ENCODE measurements at regions not wholly inside any gene's neighbourhood (a gene's known extent, or its start where the extent isn't known, plus 50 kb on each side); places are given as distances from the start of the nearest gene placed in this dataset.
"Not testable (repeated sequence)": the region's sequence is repeated elsewhere in the genome, so short reads cannot be mapped to it uniquely, and the experiment has no call there.

GRCh38 chr3:84727616-84728015, 231.2 kb upstream of the CADM2 start:
- Mint-ChIP-seq H3K4me1 (no peaks in the 10 kb centered on the region), H3K36me3 (no peaks in the 10 kb centered on the region), H3K27ac (no peak overlapping the region), H3K4me3 (no peak overlapping the region), H3K27me3 (no peaks in the 10 kb centered on the region), H3K9me3 (peaks cover 1 to 9% (median 3%) of the 10 kb centered on the region in 3 donors)

- H3K36me3 Mint-ChIP-seq, H3K27me3 Mint-ChIP-seq, H3K4me1 Mint-ChIP-seq, H3K4me3 Mint-ChIP-seq, H3K27ac Mint-ChIP-seq, H3K9me3 Mint-ChIP-seq: not testable (repeated sequence)
These were observed 224.1 kb upstream of the CADM2 start for GRCh38 chr3:84734731-84735130.

- H3K36me3 Mint-ChIP-seq = no peaks in the 10 kb centered on the region
- H3K27ac Mint-ChIP-seq = no peak overlapping the region
- peaks cover 0 to 5% (median 3%) of the 10 kb centered on the region in 3 donors for H3K9me3 Mint-ChIP-seq
- H3K4me3 Mint-ChIP-seq = peak overlapping the region in 1 of 4 donors; percentile 27
- no peaks in the 10 kb centered on the region for H3K27me3 Mint-ChIP-seq
- peaks cover 0 to 4% (median 4%) of the 10 kb centered on the region in 3 donors for H3K4me1 Mint-ChIP-seq
These were observed 220.7 kb upstream of the CADM2 start for GRCh38 chr3:84738086-84738485.

- Mint-ChIP-seq H3K27ac (no peak overlapping the region), H3K9me3 (peaks cover 0 to 3% (median 0%) of the 10 kb centered on the region in 3 donors), H3K4me1 (no peaks in the 10 kb centered on the region), H3K4me3 (no peak overlapping the region), H3K27me3 (no peaks in the 10 kb centered on the region), H3K36me3 (no peaks in the 10 kb centered on the region)
These were observed 215.8 kb upstream of the CADM2 start for GRCh38 chr3:84742915-84743425.

GRCh38 chr3:84744130-84744529, 214.7 kb upstream of the CADM2 start:
- Mint-ChIP-seq H3K4me3 (no peak overlapping the region), H3K9me3 (peaks cover 0 to 3% (median 0%) of the 10 kb centered on the region in 3 donors), H3K27me3 (no peaks in the 10 kb centered on the region), H3K36me3 (no peaks in the 10 kb centered on the region), H3K27ac (no peak overlapping the region), H3K4me1 (no peaks in the 10 kb centered on the region)

GRCh38 chr3:84755860-84756259, 202.9 kb upstream of the CADM2 start:
- Mint-ChIP-seq H3K4me3 (no peak overlapping the region), H3K4me1 (no peaks in the 10 kb centered on the region), H3K36me3 (no peaks in the 10 kb centered on the region), H3K9me3 (peaks cover 3 to 12% (median 9%) of the 10 kb centered on the region in 3 donors), H3K27ac (no peak overlapping the region), H3K27me3 (no peaks in the 10 kb centered on the region)

GRCh38 chr3:84759361-84759760, 199.4 kb upstream of the CADM2 start:
- no peak overlapping the region for H3K27ac Mint-ChIP-seq
- H3K36me3 Mint-ChIP-seq = no peaks in the 10 kb centered on the region
- H3K4me3 Mint-ChIP-seq = peak overlapping the region in 1 of 4 donors; percentile 39
- H3K4me1 Mint-ChIP-seq = no peaks in the 10 kb centered on the region
- H3K27me3 Mint-ChIP-seq = no peaks in the 10 kb centered on the region
- peaks cover 3 to 7% (median 4%) of the 10 kb centered on the region in 3 donors for H3K9me3 Mint-ChIP-seq

GRCh38 chr3:84772841-84773240, 185.9 kb upstream of the CADM2 start:
- no peak overlapping the region for H3K27ac Mint-ChIP-seq
- peaks cover 4 to 18% (median 8%) of the 10 kb centered on the region in 3 donors for H3K9me3 Mint-ChIP-seq
- H3K27me3 Mint-ChIP-seq = no peaks in the 10 kb centered on the region
- H3K36me3 Mint-ChIP-seq = no peaks in the 10 kb centered on the region
- no peak overlapping the region for H3K4me3 Mint-ChIP-seq
- no peaks in the 10 kb centered on the region for H3K4me1 Mint-ChIP-seq

- Mint-ChIP-seq H3K4me1 (no peaks in the 10 kb centered on the region), H3K36me3 (no peaks in the 10 kb centered on the region), H3K4me3 (no peak overlapping the region), H3K9me3 (peaks cover 0 to 2% (median 0%) of the 10 kb centered on the region in 3 donors), H3K27ac (no peak overlapping the region), H3K27me3 (no peaks in the 10 kb centered on the region)
These were observed 175.5 kb upstream of the CADM2 start for GRCh38 chr3:84783281-84783680.

- H3K4me3 Mint-ChIP-seq = no peak overlapping the region
- peaks cover 2% of the 10 kb centered on the region for H3K36me3 Mint-ChIP-seq
- H3K9me3 Mint-ChIP-seq = peaks cover 2 to 5% (median 2%) of the 10 kb centered on the region in 3 donors
- H3K27ac Mint-ChIP-seq = no peak overlapping the region
- peaks cover 0 to 2% (median 0%) of the 10 kb centered on the region in 3 donors for H3K4me1 Mint-ChIP-seq
- H3K27me3 Mint-ChIP-seq = no peaks in the 10 kb centered on the region
These were observed 168.8 kb upstream of the CADM2 start for GRCh38 chr3:84789961-84790360.

GRCh38 chr3:84806958-84807357, 151.8 kb upstream of the CADM2 start:
- Mint-ChIP-seq H3K4me3 (no peak overlapping the region), H3K27me3 (no peaks in the 10 kb centered on the region), H3K36me3 (no peaks in the 10 kb centered on the region), H3K9me3 (peaks cover 2 to 10% (median 3%) of the 10 kb centered on the region in 3 donors), H3K27ac (no peak overlapping the region), H3K4me1 (no peaks in the 10 kb centered on the region)

GRCh38 chr3:84820126-84820525, 138.7 kb upstream of the CADM2 start:
- no peaks in the 10 kb centered on the region for H3K4me1 Mint-ChIP-seq
- H3K27ac Mint-ChIP-seq = no peak overlapping the region
- H3K27me3 Mint-ChIP-seq = peaks cover 2% of the 10 kb centered on the region
- H3K9me3 Mint-ChIP-seq = peaks cover 0 to 7% (median 4%) of the 10 kb centered on the region in 3 donors
- no peak overlapping the region for H3K4me3 Mint-ChIP-seq
- H3K36me3 Mint-ChIP-seq = no peaks in the 10 kb centered on the region

- H3K36me3 Mint-ChIP-seq = no peaks in the 10 kb centered on the region
- peaks cover 0 to 7% (median 4%) of the 10 kb centered on the region in 3 donors for H3K9me3 Mint-ChIP-seq
- H3K27ac Mint-ChIP-seq = no peak overlapping the region
- no peak overlapping the region for H3K4me3 Mint-ChIP-seq
- peaks cover 2% of the 10 kb centered on the region for H3K27me3 Mint-ChIP-seq
- no peaks in the 10 kb centered on the region for H3K4me1 Mint-ChIP-seq
These were observed 137.9 kb upstream of the CADM2 start for GRCh38 chr3:84820906-84821305.

- Mint-ChIP-seq H3K27me3 (no peaks in the 10 kb centered on the region), H3K4me1 (no peaks in the 10 kb centered on the region)
These were observed 133.0 kb upstream of the CADM2 start for GRCh38 chr3:84825817-84826216.

GRCh38 chr3:84830476-84830875, 128.3 kb upstream of the CADM2 start:
- no peaks in the 10 kb centered on the region for H3K27me3 Mint-ChIP-seq
- H3K4me1 Mint-ChIP-seq = no peaks in the 10 kb centered on the region
- no peak overlapping the region for H3K4me3 Mint-ChIP-seq
- H3K27ac Mint-ChIP-seq = no peak overlapping the region
- peaks cover 0 to 8% (median 2%) of the 10 kb centered on the region in 3 donors for H3K9me3 Mint-ChIP-seq
- H3K36me3 Mint-ChIP-seq = peaks cover 2% of the 10 kb centered on the region

More at GRCh38 chr3:84825817-84826216, 133.0 kb upstream of the CADM2 start:
- H3K4me3 Mint-ChIP-seq = no peak overlapping the region
- peaks cover 0 to 8% (median 0%) of the 10 kb centered on the region in 3 donors for H3K9me3 Mint-ChIP-seq
- no peak overlapping the region for H3K27ac Mint-ChIP-seq
- H3K36me3 Mint-ChIP-seq = peaks cover 2% of the 10 kb centered on the region

GRCh38 chr3:84835366-84835765, 123.4 kb upstream of the CADM2 start:
- no peaks in the 10 kb centered on the region for H3K36me3 Mint-ChIP-seq
- H3K4me3 Mint-ChIP-seq = no peak overlapping the region
- no peaks in the 10 kb centered on the region for H3K27me3 Mint-ChIP-seq
- H3K27ac Mint-ChIP-seq = no peak overlapping the region
- peaks cover 0 to 8% (median 2%) of the 10 kb centered on the region in 3 donors for H3K9me3 Mint-ChIP-seq
- H3K4me1 Mint-ChIP-seq = no peaks in the 10 kb centered on the region
